ENCODE measurements at regions not wholly inside any gene's neighbourhood (a gene's known extent, or its start where the extent isn't known, plus 50 kb on each side); places are given as distances from the start of the nearest gene placed in this dataset.

GRCh38 chr6:55943329-55943728, 67.9 kb upstream of the BMP5 start:
- TF ChIP-seq CTCF (conservative IDR thresholded peaks at IDR 0.05; ENCODE audit: low read depth, low read length), result no peak
- no peak for TF ChIP-seq EZH2 (IDR thresholded peaks at IDR 0.05; ENCODE audit: low read length, unreplicated experiment)
